Caki2 (cell line): ENCODE measurements at regions not wholly inside any gene's neighbourhood (a gene's known extent, or its start where the extent isn't known, plus 50 kb on each side); places are given as distances from the start of the nearest gene placed in this dataset.

Experiments used
- DNase-seq: peaks from one replicate; pipeline ENCODE4 v3.0.0-alpha.2; 2015; ENCODE audit warnings: low read depth
- in situ Hi-C: cut with HindIII; loops from 2 replicates; pipeline ENCODE4 v1.10.0; 2016; ENCODE audit warnings: low sequenced_read_pairs, low pct_unique_long_range_greater_than_20kb, mixed read lengths

- in situ Hi-C loops, result no loop called here
- DNase-seq, result no peak
These were observed 1494.5 kb downstream of the TECRL start for GRCh38 chr4:62914758-62915157.

GRCh38 chr4:62913065-62913464 is 1496.2 kb downstream of the TECRL start:
- in situ Hi-C loops, result no loop called here

GRCh38 chr4:62912531-62912930 is 1496.7 kb downstream of the TECRL start:
- in situ Hi-C loops, result no loop called here
- no peak for DNase-seq

More at GRCh38 chr4:62913065-62913464, 1496.2 kb downstream of the TECRL start:
- no peak for DNase-seq

- in situ Hi-C loops, result no loop called here
- no peak for DNase-seq
These were observed 1500.0 kb downstream of the TECRL start for GRCh38 chr4:62909238-62909637.

GRCh38 chr4:62901101-62901500 is 1508.1 kb downstream of the TECRL start:
- no peak for DNase-seq
- in situ Hi-C loops, result no loop called here

- no peak for DNase-seq
- in situ Hi-C loops, result no loop called here
These were observed 1509.4 kb downstream of the TECRL start for GRCh38 chr4:62899646-62900364.

GRCh38 chr4:62898115-62898514 is 1511.1 kb downstream of the TECRL start:
- DNase-seq, result no peak
- in situ Hi-C loops, result no loop called here

GRCh38 chr4:62896721-62897120 is 1512.5 kb downstream of the TECRL start:
- in situ Hi-C loops, result no loop called here

GRCh38 chr4:62881901-62882300 is 1527.3 kb downstream of the TECRL start:
- no peak for DNase-seq
- in situ Hi-C loops, result no loop called here

More at GRCh38 chr4:62896721-62897120, 1512.5 kb downstream of the TECRL start:
- DNase-seq, result no peak

GRCh38 chr4:62881210-62881609 is 1528.0 kb downstream of the TECRL start:
- in situ Hi-C loops, result no loop called here

GRCh38 chr4:62872856-62873255 is 1536.4 kb downstream of the TECRL start:
- in situ Hi-C loops, result no loop called here
- DNase-seq, result no peak

More at GRCh38 chr4:62881210-62881609, 1528.0 kb downstream of the TECRL start:
- DNase-seq, result no peak

- no peak for DNase-seq
- in situ Hi-C loops, result no loop called here
These were observed 1538.2 kb downstream of the TECRL start for GRCh38 chr4:62871078-62871477.

- no peak for DNase-seq
- in situ Hi-C loops, result no loop called here
These were observed 1538.8 kb downstream of the TECRL start for GRCh38 chr4:62870451-62870850.

GRCh38 chr4:62865261-62865660 is 1544.0 kb downstream of the TECRL start:
- in situ Hi-C loops, result no loop called here

GRCh38 chr4:62849696-62850095 is 1559.6 kb downstream of the TECRL start:
- in situ Hi-C loops, result no loop called here
- no peak for DNase-seq

More at GRCh38 chr4:62865261-62865660, 1544.0 kb downstream of the TECRL start:
- no peak for DNase-seq

GRCh38 chr4:62835631-62836030 is 1573.6 kb downstream of the TECRL start:
- no peak for DNase-seq
- in situ Hi-C loops, result no loop called here

- in situ Hi-C loops, result no loop called here
- DNase-seq, result no peak
These were observed 1586.9 kb downstream of the TECRL start for GRCh38 chr4:62822306-62822705.

- DNase-seq, result no peak
- in situ Hi-C loops, result no loop called here
These were observed 1592.7 kb downstream of the TECRL start for GRCh38 chr4:62816566-62816965.

GRCh38 chr4:62814510-62815047 is 1594.7 kb downstream of the TECRL start:
- in situ Hi-C loops, result no loop called here
- no peak for DNase-seq

- in situ Hi-C loops, result no loop called here
- no peak for DNase-seq
These were observed 1602.4 kb downstream of the TECRL start for GRCh38 chr4:62806816-62807215.
